Stimulated activated effector memory CD8-positive, alpha-beta T cell treated with anti-CD3 and anti-CD28 coated beads, Interleukin-12 subunit alpha, Interleukin-12 subunit beta, amount 100 ng/mL, for 72 hours (primary cell): ENCODE measurements at regions not wholly inside any gene's neighbourhood (a gene's known extent, or its start where the extent isn't known, plus 50 kb on each side); places are given as distances from the start of the nearest gene placed in this dataset.
A peak's percentile ranks its signal among the peaks of the same experiment; 100 is the strongest.

Source experiments
- ATAC-seq: fragments of 150-1000 bp; cut with Tn5 transposase; 2 replicates; pipeline ENCODE4 v1.10.0; 2021
- DNase-seq, 2 donors: peaks; one replicate each; pipeline ENCODE4 v3.0.0; 2021 to 2022; ENCODE audit warnings: low spot score in 2 of 2
- H3K27ac Mint-ChIP-seq: one replicate; pipeline ENCODE4 v1.8.0; 2022; ENCODE audit warnings: mild to moderate bottlenecking, mixed read lengths
- H3K36me3 Mint-ChIP-seq: one replicate; pipeline ENCODE4 v1.8.0; 2022; ENCODE audit warnings: mild to moderate bottlenecking, mixed read lengths
- H3K4me1 Mint-ChIP-seq: one replicate; pipeline ENCODE4 v1.8.0; 2022; ENCODE audit warnings: mixed read lengths
- H3K4me3 Mint-ChIP-seq: one replicate; pipeline ENCODE4 v1.8.0; 2022; ENCODE audit warnings: mild to moderate bottlenecking, mixed read lengths
- H3K9me3 Mint-ChIP-seq: one replicate; pipeline ENCODE4 v1.8.0; 2022; ENCODE audit warnings: mixed read lengths

DNA sequence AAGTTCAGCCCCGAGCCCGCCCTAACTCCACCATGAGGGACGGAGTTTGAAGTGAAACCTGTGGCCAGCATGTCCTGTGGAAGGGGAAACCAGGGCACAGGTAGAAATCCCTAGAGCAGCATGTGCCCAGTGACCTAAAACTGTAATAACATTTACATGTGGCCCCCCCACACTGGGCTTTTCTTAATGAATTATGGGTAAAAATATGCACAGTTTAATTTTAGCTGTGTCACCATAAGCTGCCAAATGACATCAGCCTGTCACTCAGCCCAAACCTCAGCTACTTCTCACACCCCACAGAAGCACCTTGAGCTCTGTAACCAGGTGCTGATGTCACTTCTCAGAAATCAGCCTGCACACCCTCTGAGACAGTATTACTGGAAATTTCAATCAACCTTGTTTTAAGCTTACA, 50.0 kb upstream of the SLC19A1 start:
- H3K4me1 Mint-ChIP-seq: peaks cover 27% of the 10 kb centered on the region
- H3K4me3 Mint-ChIP-seq: no peak overlapping the region
- ATAC-seq: peak; percentile 88
- H3K36me3 Mint-ChIP-seq: no peaks in the 10 kb centered on the region
- no peak overlapping the region for H3K27ac Mint-ChIP-seq
- peaks cover 3% of the 10 kb centered on the region for H3K9me3 Mint-ChIP-seq
- DNase-seq: peak in 1 of 2 donors; percentile 69

DNA sequence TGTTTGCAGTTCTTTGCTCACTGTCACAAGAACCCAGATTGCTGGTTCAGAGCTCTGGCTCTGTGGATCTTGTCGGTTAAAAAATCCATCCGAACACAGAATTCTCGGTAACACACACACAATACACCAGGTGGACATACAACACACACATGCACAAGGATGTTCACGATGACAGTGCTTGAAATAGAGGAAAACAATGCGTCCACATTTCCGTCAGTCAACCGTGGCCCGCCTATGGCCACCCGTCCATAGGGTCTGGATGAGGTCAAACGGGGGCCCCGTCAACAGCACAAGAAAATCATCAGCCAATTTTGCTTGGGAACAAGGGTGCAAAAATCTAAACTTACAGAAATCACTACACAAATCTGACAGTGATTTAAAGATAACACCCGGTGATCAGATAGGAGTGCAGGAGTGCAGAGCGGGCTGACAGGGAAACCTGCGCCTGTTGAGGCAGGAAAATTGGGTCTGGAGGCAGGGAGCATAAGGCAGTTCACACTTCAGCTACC, 50.4 kb upstream of the SLC19A1 start:
- H3K4me3 Mint-ChIP-seq: no peak overlapping the region
- DNase-seq (no peak), ATAC-seq (no peak)
- peaks cover 27% of the 10 kb centered on the region for H3K4me1 Mint-ChIP-seq
- H3K36me3 Mint-ChIP-seq: no peaks in the 10 kb centered on the region
- no peak overlapping the region for H3K27ac Mint-ChIP-seq
- H3K9me3 Mint-ChIP-seq: no peaks in the 10 kb centered on the region

DNA sequence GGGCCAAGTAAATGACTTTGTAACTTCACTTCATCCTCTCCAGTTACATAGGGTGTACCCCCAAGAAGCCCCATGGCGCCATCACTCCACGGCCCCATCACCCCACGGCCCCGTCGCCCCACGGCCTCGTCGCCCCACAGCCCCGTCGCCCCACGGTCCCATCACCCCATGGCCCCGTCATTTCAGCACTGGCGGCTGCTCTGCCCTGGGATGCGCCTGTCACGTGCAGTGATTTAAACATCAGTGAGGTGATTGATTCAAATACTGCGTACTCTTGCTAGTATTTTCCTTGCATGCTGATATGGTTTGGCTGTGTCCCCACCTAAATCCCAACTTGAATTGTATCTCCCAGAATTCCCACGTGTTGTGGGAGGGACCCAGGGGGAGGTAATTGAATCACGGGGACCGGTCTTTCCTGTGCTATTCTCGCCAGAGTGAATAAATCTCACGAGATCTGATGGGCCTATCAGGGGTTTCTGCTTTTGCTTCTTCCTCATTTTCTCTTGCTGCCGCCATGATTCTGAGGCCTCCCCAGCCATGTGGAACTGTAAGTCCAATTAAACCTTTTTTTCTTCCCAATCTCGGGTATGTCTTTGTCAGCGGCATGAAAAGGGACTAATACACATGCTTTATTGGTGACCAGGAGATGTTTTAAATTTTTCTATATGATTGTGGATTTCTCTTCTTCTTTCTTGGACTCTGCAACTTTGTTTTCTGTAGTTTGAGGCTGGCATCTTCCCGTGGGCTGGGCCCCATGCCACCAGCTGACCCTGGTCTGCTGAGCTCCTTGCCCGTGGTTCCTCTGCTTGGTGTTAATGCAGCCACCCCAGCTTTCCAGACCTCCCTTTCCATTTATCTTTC, 50.1 kb upstream of the PCBP3 start:
- Mint-ChIP-seq H3K4me1 (peaks cover 20% of the 10 kb centered on the region), H3K4me3 (no peak overlapping the region), H3K36me3 (no peaks in the 10 kb centered on the region), H3K9me3 (no peaks in the 10 kb centered on the region), H3K27ac (no peak overlapping the region)
- no peak for ATAC-seq
- no peak for DNase-seq
